ENCODE measurements at regions not wholly inside any gene's neighbourhood (a gene's known extent, or its start where the extent isn't known, plus 50 kb on each side); places are given as distances from the start of the nearest gene placed in this dataset.

DNA sequence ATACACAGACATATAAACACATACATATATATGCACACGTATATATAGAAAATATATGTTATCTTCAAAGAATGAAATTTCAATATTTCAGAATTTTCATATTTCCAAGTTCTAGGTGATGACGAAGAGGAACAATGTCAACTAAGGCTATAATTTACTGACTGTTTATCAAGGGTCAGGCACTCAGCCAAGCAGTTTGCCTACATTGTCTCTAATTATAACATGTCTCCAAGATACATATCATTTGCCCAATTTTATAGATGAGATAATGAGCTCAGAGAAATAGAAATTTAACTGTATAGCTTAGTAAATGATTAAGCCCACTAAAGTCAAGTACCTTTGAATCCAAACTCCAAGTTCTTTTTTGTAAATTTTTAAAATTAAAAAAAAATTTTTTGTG is 99.9 kb upstream of the PLSCR4 start:
- TF ChIP-seq, protein P1, sequence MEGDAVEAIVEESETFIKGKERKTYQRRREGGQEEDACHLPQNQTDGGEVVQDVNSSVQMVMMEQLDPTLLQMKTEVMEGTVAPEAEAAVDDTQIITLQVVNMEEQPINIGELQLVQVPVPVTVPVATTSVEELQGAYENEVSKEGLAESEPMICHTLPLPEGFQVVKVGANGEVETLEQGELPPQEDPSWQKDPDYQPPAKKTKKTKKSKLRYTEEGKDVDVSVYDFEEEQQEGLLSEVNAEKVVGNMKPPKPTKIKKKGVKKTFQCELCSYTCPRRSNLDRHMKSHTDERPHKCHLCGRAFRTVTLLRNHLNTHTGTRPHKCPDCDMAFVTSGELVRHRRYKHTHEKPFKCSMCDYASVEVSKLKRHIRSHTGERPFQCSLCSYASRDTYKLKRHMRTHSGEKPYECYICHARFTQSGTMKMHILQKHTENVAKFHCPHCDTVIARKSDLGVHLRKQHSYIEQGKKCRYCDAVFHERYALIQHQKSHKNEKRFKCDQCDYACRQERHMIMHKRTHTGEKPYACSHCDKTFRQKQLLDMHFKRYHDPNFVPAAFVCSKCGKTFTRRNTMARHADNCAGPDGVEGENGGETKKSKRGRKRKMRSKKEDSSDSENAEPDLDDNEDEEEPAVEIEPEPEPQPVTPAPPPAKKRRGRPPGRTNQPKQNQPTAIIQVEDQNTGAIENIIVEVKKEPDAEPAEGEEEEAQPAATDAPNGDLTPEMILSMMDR (IDR thresholded peaks at IDR 0.05 in 8 of 11, conservative IDR thresholded peaks at IDR 0.05 in 3 of 11), result no peak
- TF ChIP-seq POLR2A (IDR thresholded peaks at IDR 0.05) (no peak), POLR2AphosphoS5 (IDR thresholded peaks at IDR 0.05) (no peak)
